HAP-1 (cell line): ENCODE measurements at regions not wholly inside any gene's neighbourhood (a gene's known extent, or its start where the extent isn't known, plus 50 kb on each side); places are given as distances from the start of the nearest gene placed in this dataset.

Experiments
- DNase-seq, 2 experiments: peaks; one replicate each; pipeline ENCODE4 v3.0.0-alpha.2; 2016 to 2020; ENCODE audit warnings: low spot score in 2 of 2
- H3K27me3 ChIP-seq: fragments of 250-450 bp; sonication (Bioruptor Pico); 2 replicates; pipeline ENCODE4 v1.5.1; 2020; ENCODE audit warnings: low read depth, mild to moderate bottlenecking, moderate library complexity
- H3K36me3 ChIP-seq: fragments of 250-450 bp; sonication (Bioruptor Pico); replicated peaks from 2 replicates; pipeline ENCODE4 v1.5.1; 2020; ENCODE audit warnings: mild to moderate bottlenecking
- H3K4me1 ChIP-seq: fragments of 250-450 bp; sonication (Bioruptor Pico); 2 replicates; pipeline ENCODE4 v1.5.1; 2020; ENCODE audit warnings: mild to moderate bottlenecking
- H3K4me3 ChIP-seq: fragments of 250-450 bp; sonication (Bioruptor Pico); 2 replicates; pipeline ENCODE4 v1.5.1; 2020; ENCODE audit warnings: mild to moderate bottlenecking, moderate library complexity
- H3K9me3 ChIP-seq: fragments of 250-450 bp; sonication (Bioruptor Pico); 2 replicates; pipeline ENCODE4 v1.5.1; 2020; ENCODE audit warnings: mild to moderate bottlenecking, moderate library complexity
- in situ Hi-C: fragments of 300-500 bp; cut with MboI; formaldehyde crosslinking; loops from 3 replicates; pipeline ENCODE4 v1.14.3; 2020; ENCODE audit warnings: low sequenced_read_pairs, inconsistent platforms, mixed read lengths

DNA sequence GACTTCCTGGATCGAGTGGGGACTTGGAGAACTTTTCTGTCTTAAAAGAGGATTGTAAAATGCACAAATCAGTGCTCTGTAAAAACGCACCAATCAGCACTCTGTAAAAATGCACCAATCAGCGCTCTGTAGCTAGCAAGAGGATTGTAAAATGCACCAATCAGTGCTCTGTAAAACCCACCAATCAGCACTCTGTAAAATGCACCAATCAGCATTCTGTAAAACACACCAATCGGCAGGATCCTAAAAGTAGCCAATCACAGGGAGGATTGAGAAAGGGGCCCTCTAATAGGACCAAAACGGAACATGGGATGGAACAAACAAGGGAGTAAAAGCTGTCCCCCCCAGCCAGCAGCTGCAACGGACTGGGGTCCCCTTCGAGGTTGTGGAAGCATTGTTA lies 587.4 kb upstream of the ALCAM start:
- no peak overlapping the region for H3K4me3 ChIP-seq
- H3K9me3 ChIP-seq: no peaks in the 10 kb centered on the region
- no peaks in the 10 kb centered on the region for H3K27me3 ChIP-seq
- in situ Hi-C loops: no loop called here
- H3K4me1 ChIP-seq: no peaks in the 10 kb centered on the region
- DNase-seq: no peak
- H3K36me3 ChIP-seq: no peaks in the 10 kb centered on the region

DNA sequence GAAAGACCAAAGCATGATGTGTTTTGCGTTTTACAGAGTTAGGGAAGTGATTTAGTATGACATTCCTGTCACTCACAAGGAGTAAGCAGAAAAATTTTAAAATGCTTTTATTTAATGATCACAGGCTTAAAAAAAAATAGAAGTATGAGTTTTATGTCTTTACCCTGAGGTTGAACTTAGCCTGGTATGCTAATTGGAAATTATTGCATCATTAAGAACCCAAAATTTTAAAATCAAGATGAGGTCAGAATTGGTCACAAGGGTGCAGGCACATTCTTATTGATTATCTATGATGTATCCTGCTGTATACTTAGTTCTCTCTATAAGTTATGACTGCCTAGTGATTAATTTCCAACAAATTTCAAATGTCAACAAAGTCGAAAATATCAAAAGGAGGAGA lies 585.6 kb upstream of the ALCAM start:
- H3K36me3 ChIP-seq: no peaks in the 10 kb centered on the region
- no peak for DNase-seq
- H3K27me3 ChIP-seq: no peaks in the 10 kb centered on the region
- H3K4me3 ChIP-seq: no peak overlapping the region
- no peaks in the 10 kb centered on the region for H3K9me3 ChIP-seq
- in situ Hi-C loops: no loop called here
- H3K4me1 ChIP-seq: no peaks in the 10 kb centered on the region

GRCh38 chr3:104785947-104786346 lies 580.8 kb upstream of the ALCAM start:
- in situ Hi-C loops: no loop called here
- Histone ChIP-seq H3K27me3 (no peaks in the 10 kb centered on the region), H3K36me3 (no peaks in the 10 kb centered on the region), H3K4me1 (no peaks in the 10 kb centered on the region), H3K4me3 (no peak overlapping the region), H3K9me3 (no peaks in the 10 kb centered on the region)
- no peak for DNase-seq

GRCh38 chr3:104787306-104787705 lies 579.4 kb upstream of the ALCAM start:
- Histone ChIP-seq H3K4me3 (no peak overlapping the region), H3K36me3 (no peaks in the 10 kb centered on the region), H3K9me3 (no peaks in the 10 kb centered on the region), H3K4me1 (no peaks in the 10 kb centered on the region), H3K27me3 (no peaks in the 10 kb centered on the region)
- in situ Hi-C loops: no loop called here
- DNase-seq: no peak

DNA sequence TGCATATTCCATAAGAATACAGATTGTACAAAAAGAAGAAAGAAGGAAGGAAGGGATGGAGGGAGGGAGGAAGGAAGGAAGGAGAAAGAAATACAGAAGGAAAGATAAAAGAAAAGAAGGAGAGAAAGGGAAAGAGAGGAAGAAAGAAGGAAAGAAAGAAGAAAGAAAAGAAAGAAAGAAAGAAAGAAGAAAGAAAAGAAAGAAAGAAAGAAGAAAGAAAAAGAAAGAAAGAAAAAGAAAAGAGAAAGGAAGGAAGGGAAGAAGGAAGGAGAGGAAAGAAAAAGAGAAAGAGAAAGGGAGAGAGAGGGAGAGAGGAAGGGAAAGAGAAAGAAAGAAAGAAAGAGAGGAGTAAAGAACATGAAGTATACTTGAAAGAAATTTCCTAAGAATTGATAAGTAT lies 577.9 kb upstream of the ALCAM start:
- Histone ChIP-seq H3K4me1 (no peaks in the 10 kb centered on the region), H3K9me3 (no peaks in the 10 kb centered on the region), H3K27me3 (no peaks in the 10 kb centered on the region), H3K36me3 (no peaks in the 10 kb centered on the region), H3K4me3 (no peak overlapping the region)
- DNase-seq: no peak
- in situ Hi-C loops: no loop called here

GRCh38 chr3:104791331-104791730 lies 575.4 kb upstream of the ALCAM start:
- Histone ChIP-seq H3K9me3 (no peaks in the 10 kb centered on the region), H3K4me1 (no peaks in the 10 kb centered on the region), H3K27me3 (no peaks in the 10 kb centered on the region), H3K36me3 (no peaks in the 10 kb centered on the region), H3K4me3 (no peak overlapping the region)
- no peak for DNase-seq
- in situ Hi-C loops: no loop called here

DNA sequence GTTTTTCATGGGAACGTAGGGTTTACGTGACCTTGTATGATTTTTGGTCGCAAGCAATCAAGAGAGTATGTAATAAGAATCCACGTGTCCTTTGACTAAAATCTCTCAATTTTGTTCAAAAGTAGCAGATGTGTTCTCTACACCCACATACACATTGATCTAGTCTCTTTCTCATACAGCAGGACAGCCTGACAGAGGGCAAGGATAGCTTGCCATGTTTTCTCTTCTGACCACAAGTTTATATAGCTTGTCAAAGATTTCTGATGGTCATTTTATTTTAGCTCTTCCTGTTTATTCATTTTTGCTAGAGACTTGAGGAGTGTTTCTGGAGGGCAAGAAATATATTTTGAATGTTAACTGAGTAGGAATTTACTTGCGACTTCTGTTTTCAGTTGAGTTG lies 570.2 kb upstream of the ALCAM start:
- H3K4me3 ChIP-seq: no peak overlapping the region
- in situ Hi-C loops: no loop called here
- no peaks in the 10 kb centered on the region for H3K9me3 ChIP-seq
- DNase-seq: no peak
- no peaks in the 10 kb centered on the region for H3K27me3 ChIP-seq
- H3K36me3 ChIP-seq: no peaks in the 10 kb centered on the region
- H3K4me1 ChIP-seq: no peaks in the 10 kb centered on the region

DNA sequence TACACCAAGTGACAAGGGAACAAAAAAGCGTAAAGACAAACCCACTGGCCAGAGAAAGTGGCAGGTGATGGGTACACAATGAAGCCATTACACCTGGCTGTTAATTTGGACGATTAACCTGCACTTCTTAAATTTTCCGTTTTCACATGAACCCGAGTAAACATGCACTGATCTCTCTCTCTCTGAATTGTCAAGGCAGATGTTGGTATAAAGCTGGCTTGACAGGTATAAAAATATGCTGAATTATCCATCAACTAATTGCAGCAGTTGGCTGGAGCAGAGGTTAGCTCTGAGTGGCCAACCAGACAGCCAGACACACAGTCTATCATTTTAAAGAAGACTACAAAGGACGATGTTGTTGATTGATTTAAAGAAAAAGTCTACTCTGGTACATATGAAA lies 561.7 kb upstream of the ALCAM start:
- Histone ChIP-seq H3K36me3 (no peaks in the 10 kb centered on the region), H3K27me3 (no peaks in the 10 kb centered on the region), H3K4me3 (no peak overlapping the region), H3K9me3 (no peaks in the 10 kb centered on the region), H3K4me1 (no peaks in the 10 kb centered on the region)
- no peak for DNase-seq
- in situ Hi-C loops: no loop called here

DNA sequence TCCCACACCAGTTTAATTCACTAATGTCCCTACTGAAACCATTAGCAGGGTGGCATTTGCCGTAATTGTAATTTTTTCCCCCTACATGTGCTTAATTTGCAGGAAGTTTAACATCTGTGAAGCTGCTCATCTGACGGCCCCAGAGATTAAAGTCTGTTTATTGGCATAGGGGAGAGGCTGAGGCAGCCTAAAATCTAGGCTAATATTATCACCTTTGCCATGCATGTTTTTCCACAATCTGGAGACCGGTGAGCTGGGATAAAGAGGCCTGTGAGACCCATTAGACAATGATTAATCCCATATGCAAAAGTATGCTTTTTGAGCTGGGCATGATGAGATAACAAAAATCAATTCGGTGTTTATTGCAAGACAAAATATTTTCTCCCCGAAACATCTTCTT lies 561.2 kb upstream of the ALCAM start:
- Histone ChIP-seq H3K36me3 (no peaks in the 10 kb centered on the region), H3K4me1 (no peaks in the 10 kb centered on the region), H3K9me3 (no peaks in the 10 kb centered on the region), H3K4me3 (no peak overlapping the region), H3K27me3 (no peaks in the 10 kb centered on the region)
- in situ Hi-C loops: no loop called here
- DNase-seq: no peak

- no peaks in the 10 kb centered on the region for H3K4me1 ChIP-seq
- no peaks in the 10 kb centered on the region for H3K9me3 ChIP-seq
- H3K36me3 ChIP-seq: no peaks in the 10 kb centered on the region
- no peaks in the 10 kb centered on the region for H3K27me3 ChIP-seq
- in situ Hi-C loops: no loop called here
- DNase-seq: no peak
- H3K4me3 ChIP-seq: no peak overlapping the region
Observed at GRCh38 chr3:104810896-104811295, 555.8 kb upstream of the ALCAM start.

DNA sequence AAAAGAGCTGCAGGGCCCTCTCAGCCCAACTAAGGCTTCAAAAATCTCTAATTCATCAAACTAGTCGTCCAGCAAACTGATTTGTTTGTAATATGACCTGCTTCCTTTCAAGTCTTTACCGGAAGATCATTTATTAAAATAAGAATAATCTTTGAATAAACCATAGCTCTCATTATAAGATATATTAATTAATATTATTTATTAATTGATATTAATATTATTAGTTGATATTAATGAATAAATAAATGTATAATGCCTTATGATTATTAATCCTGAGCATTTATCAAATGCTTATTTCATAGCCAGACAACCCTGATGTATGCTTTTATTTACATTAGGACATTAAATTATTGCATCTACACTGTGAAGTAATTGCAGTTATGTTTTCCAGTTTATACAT lies 550.7 kb upstream of the ALCAM start:
- Histone ChIP-seq H3K36me3 (no peaks in the 10 kb centered on the region), H3K9me3 (no peaks in the 10 kb centered on the region), H3K27me3 (no peaks in the 10 kb centered on the region), H3K4me1 (no peaks in the 10 kb centered on the region), H3K4me3 (no peak overlapping the region)
- in situ Hi-C loops: no loop called here
- DNase-seq: no peak

DNA sequence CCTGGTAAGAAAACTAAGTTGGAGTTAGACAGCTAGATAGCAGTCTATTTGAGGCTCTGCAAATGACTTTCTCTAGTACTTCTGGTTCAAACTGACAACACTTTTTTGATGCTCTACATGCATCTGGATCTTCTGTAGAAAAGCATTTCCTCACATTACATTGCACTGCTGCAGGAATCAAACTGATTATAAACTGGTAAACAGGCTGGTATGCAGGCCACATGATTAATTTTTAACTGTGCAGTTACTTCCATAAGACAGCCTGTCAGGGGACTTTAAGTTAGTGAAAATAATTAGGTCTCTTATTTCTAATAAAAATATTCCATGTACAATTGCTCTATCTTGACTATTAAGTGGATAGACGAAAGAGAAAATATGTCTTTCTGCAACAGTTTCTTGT lies 550.0 kb upstream of the ALCAM start:
- no peak for DNase-seq
- Histone ChIP-seq H3K4me1 (no peaks in the 10 kb centered on the region), H3K27me3 (no peaks in the 10 kb centered on the region), H3K9me3 (no peaks in the 10 kb centered on the region), H3K36me3 (no peaks in the 10 kb centered on the region), H3K4me3 (no peak overlapping the region)
- in situ Hi-C loops: no loop called here

GRCh38 chr3:104819333-104819732 lies 547.4 kb upstream of the ALCAM start:
- Histone ChIP-seq H3K4me1 (no peaks in the 10 kb centered on the region), H3K27me3 (no peaks in the 10 kb centered on the region), H3K4me3 (no peak overlapping the region), H3K36me3 (no peaks in the 10 kb centered on the region), H3K9me3 (no peaks in the 10 kb centered on the region)
- in situ Hi-C loops: no loop called here
- no peak for DNase-seq

DNA sequence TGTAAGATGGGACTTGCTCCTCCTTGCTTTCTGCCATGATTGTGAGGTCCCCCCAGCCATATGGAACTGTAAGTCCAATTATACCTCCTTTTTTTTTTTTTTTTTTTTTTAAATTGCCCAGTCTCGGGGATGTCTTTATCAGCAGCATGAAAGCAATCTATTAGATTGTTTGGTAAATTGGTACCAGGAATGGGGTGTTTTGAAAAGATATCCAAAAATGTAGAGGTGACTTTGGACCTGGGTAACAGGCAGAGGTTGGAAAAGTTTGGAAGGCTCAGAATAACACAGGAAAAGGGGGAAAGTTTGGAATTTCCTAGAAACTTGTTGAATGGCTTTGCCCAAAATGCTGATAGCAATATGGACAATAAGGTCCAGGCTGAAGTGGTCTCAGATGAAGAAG lies 545.8 kb upstream of the ALCAM start:
- Histone ChIP-seq H3K4me3 (no peak overlapping the region), H3K9me3 (no peaks in the 10 kb centered on the region), H3K27me3 (no peaks in the 10 kb centered on the region), H3K36me3 (no peaks in the 10 kb centered on the region), H3K4me1 (no peaks in the 10 kb centered on the region)
- DNase-seq: no peak
- in situ Hi-C loops: no loop called here

DNA sequence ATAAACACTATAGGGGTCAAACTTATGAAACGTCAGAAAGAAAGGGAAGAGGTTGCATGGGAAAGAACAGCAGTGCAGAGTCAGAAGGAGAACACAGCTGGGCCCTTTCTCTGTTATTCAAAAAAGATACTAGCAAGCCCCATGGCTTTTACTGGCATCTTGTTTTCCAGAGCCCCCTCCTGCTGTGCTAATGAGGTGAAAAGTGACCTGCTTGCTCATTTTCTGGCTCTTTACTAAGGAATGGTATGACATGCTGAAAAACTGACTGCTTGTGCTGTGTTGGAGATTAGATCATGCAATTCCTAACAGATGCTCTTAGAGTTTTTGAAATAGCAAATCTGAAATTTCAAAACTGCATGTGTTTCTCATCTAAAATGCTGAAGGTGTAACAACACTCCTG lies 541.6 kb upstream of the ALCAM start:
- Histone ChIP-seq H3K4me3 (no peak overlapping the region), H3K36me3 (no peaks in the 10 kb centered on the region), H3K27me3 (no peaks in the 10 kb centered on the region), H3K9me3 (no peaks in the 10 kb centered on the region), H3K4me1 (no peaks in the 10 kb centered on the region)
- in situ Hi-C loops: no loop called here
- DNase-seq: no peak
